ENCODE measurements at regions not wholly inside any gene's neighbourhood (a gene's known extent, or its start where the extent isn't known, plus 50 kb on each side); places are given as distances from the start of the nearest gene placed in this dataset.

- H3K27me3 ChIP-seq (ENCODE audit: insufficient read depth, low read depth, severe bottlenecking), result no peaks in the 10 kb centered on the region
- DNase-seq, result no peak
- no peaks in the 10 kb centered on the region for H3K36me3 ChIP-seq
- H3K4me3 ChIP-seq (ENCODE audit: low read depth, low read length), result no peak overlapping the region
- H3K27ac ChIP-seq, result no peak overlapping the region
- no peaks in the 10 kb centered on the region for H3K9me3 ChIP-seq (ENCODE audit: severe bottlenecking)
- TF ChIP-seq CTCF (IDR thresholded peaks at IDR 0.05; ENCODE audit: low read depth, low read length), result no peak
These were observed 459.5 kb downstream of the ANKRD50 start for GRCh38 chr4:124253080-124253479.

GRCh38 chr4:124262211-124263179 lies 450.0 kb downstream of the ANKRD50 start:
- peak; percentile 83 for TF ChIP-seq CTCF (IDR thresholded peaks at IDR 0.05; ENCODE audit: low read depth, low read length)
- Histone ChIP-seq H3K27me3 (ENCODE audit: insufficient read depth, low read depth, severe bottlenecking) (no peaks in the 10 kb centered on the region), H3K36me3 (no peaks in the 10 kb centered on the region), H3K4me3 (ENCODE audit: low read depth, low read length) (no peak overlapping the region), H3K27ac (no peak overlapping the region), H3K9me3 (ENCODE audit: severe bottlenecking) (no peaks in the 10 kb centered on the region)
- DNase-seq, result peak; percentile 75

- H3K27me3 ChIP-seq (ENCODE audit: insufficient read depth, low read depth, severe bottlenecking), result no peaks in the 10 kb centered on the region
- peaks cover 2% of the 10 kb centered on the region for H3K9me3 ChIP-seq (ENCODE audit: severe bottlenecking)
These were observed 446.8 kb downstream of the ANKRD50 start for GRCh38 chr4:124265701-124266100.

GRCh38 chr4:124266721-124267120 lies 445.8 kb downstream of the ANKRD50 start:
- Histone ChIP-seq H3K27me3 (ENCODE audit: insufficient read depth, low read depth, severe bottlenecking) (no peaks in the 10 kb centered on the region), H3K9me3 (ENCODE audit: severe bottlenecking) (peaks cover 2% of the 10 kb centered on the region), H3K4me3 (ENCODE audit: low read depth, low read length) (no peak overlapping the region), H3K36me3 (no peaks in the 10 kb centered on the region), H3K27ac (no peak overlapping the region)
- TF ChIP-seq CTCF (IDR thresholded peaks at IDR 0.05; ENCODE audit: low read depth, low read length), result no peak
- DNase-seq, result no peak

More at GRCh38 chr4:124265701-124266100, 446.8 kb downstream of the ANKRD50 start:
- no peak overlapping the region for H3K4me3 ChIP-seq (ENCODE audit: low read depth, low read length)
- no peak overlapping the region for H3K27ac ChIP-seq
- TF ChIP-seq CTCF (IDR thresholded peaks at IDR 0.05; ENCODE audit: low read depth, low read length), result no peak
- no peak for DNase-seq
- no peaks in the 10 kb centered on the region for H3K36me3 ChIP-seq

- TF ChIP-seq CTCF (IDR thresholded peaks at IDR 0.05; ENCODE audit: low read depth, low read length), result no peak
- Histone ChIP-seq H3K27ac (no peak overlapping the region), H3K36me3 (no peaks in the 10 kb centered on the region), H3K4me3 (ENCODE audit: low read depth, low read length) (no peak overlapping the region), H3K27me3 (ENCODE audit: insufficient read depth, low read depth, severe bottlenecking) (no peaks in the 10 kb centered on the region), H3K9me3 (ENCODE audit: severe bottlenecking) (no peaks in the 10 kb centered on the region)
- DNase-seq, result no peak
These were observed 436.1 kb downstream of the ANKRD50 start for GRCh38 chr4:124276461-124276860.
